ENCODE measurements at regions not wholly inside any gene's neighbourhood (a gene's known extent, or its start where the extent isn't known, plus 50 kb on each side); places are given as distances from the start of the nearest gene placed in this dataset.

GRCh38 chr13:62678039-62678438 lies 1262.4 kb upstream of the PCDH20 start:
- DNase-seq (ENCODE audit: low read depth in 2 of 2): no peak

- no peak for DNase-seq (ENCODE audit: low read depth in 2 of 2)
These were observed 1248.1 kb upstream of the PCDH20 start for GRCh38 chr13:62663767-62664166.

GRCh38 chr13:62659365-62659764 lies 1243.7 kb upstream of the PCDH20 start:
- DNase-seq (ENCODE audit: low read depth in 2 of 2): no peak

GRCh38 chr13:62653371-62653770 lies 1237.7 kb upstream of the PCDH20 start:
- DNase-seq (ENCODE audit: low read depth in 2 of 2): no peak

GRCh38 chr13:62643799-62644524 lies 1228.3 kb upstream of the PCDH20 start:
- DNase-seq (ENCODE audit: low read depth in 2 of 2): no peak

- no peak for DNase-seq (ENCODE audit: low read depth in 2 of 2)
These were observed 1227.4 kb upstream of the PCDH20 start for GRCh38 chr13:62643007-62643483.

GRCh38 chr13:62635161-62635560 lies 1219.5 kb upstream of the PCDH20 start:
- no peak for DNase-seq (ENCODE audit: low read depth in 2 of 2)

GRCh38 chr13:62633448-62633847 lies 1217.8 kb upstream of the PCDH20 start:
- DNase-seq (ENCODE audit: low read depth in 2 of 2): no peak

GRCh38 chr13:62631619-62632018 lies 1216.0 kb upstream of the PCDH20 start:
- no peak for DNase-seq (ENCODE audit: low read depth in 2 of 2)

- DNase-seq (ENCODE audit: low read depth in 2 of 2): no peak
These were observed 1215.5 kb upstream of the PCDH20 start for GRCh38 chr13:62631124-62631523.

- DNase-seq (ENCODE audit: low read depth in 2 of 2): no peak
These were observed 1214.0 kb upstream of the PCDH20 start for GRCh38 chr13:62629618-62630017.

GRCh38 chr13:62627226-62627625 lies 1211.6 kb upstream of the PCDH20 start:
- DNase-seq (ENCODE audit: low read depth in 2 of 2): no peak

- DNase-seq (ENCODE audit: low read depth in 2 of 2): no peak
These were observed 1211.1 kb upstream of the PCDH20 start for GRCh38 chr13:62626771-62627170.

- no peak for DNase-seq (ENCODE audit: low read depth in 2 of 2)
These were observed 1209.7 kb upstream of the PCDH20 start for GRCh38 chr13:62625214-62625881.

- DNase-seq (ENCODE audit: low read depth in 2 of 2): no peak
These were observed 1198.2 kb upstream of the PCDH20 start for GRCh38 chr13:62613819-62614218.

- no peak for DNase-seq (ENCODE audit: low read depth in 2 of 2)
These were observed 1195.7 kb upstream of the PCDH20 start for GRCh38 chr13:62611343-62611742.

GRCh38 chr13:62598708-62599107 lies 1183.1 kb upstream of the PCDH20 start:
- DNase-seq (ENCODE audit: low read depth in 2 of 2): no peak

- no peak for DNase-seq (ENCODE audit: low read depth in 2 of 2)
These were observed 1180.3 kb upstream of the PCDH20 start for GRCh38 chr13:62595976-62596375.

- DNase-seq (ENCODE audit: low read depth in 2 of 2): no peak
These were observed 1178.2 kb upstream of the PCDH20 start for GRCh38 chr13:62593804-62594203.

GRCh38 chr13:62583466-62583865 lies 1167.8 kb upstream of the PCDH20 start:
- DNase-seq (ENCODE audit: low read depth in 2 of 2): no peak

- DNase-seq (ENCODE audit: low read depth in 2 of 2): no peak
These were observed 1162.8 kb upstream of the PCDH20 start for GRCh38 chr13:62578402-62578801.

GRCh38 chr13:62564770-62565169 lies 1149.1 kb upstream of the PCDH20 start:
- no peak for DNase-seq (ENCODE audit: low read depth in 2 of 2)

- DNase-seq (ENCODE audit: low read depth in 2 of 2): no peak
These were observed 1147.6 kb upstream of the PCDH20 start for GRCh38 chr13:62563251-62563650.
